HCT116 (cell line): ENCODE measurements at regions not wholly inside any gene's neighbourhood (a gene's known extent, or its start where the extent isn't known, plus 50 kb on each side); places are given as distances from the start of the nearest gene placed in this dataset.

ENCODE experiments used
- ATAC-seq: fragments of 200-7000 bp; cut with Tn5 transposase; 2 replicates; pipeline ENCODE4 v1.9.1; 2020; ENCODE audit warnings: mild to moderate bottlenecking, moderate library complexity
- BruUV-seq: library from RNA; stranded (reverse); fragments of 400-500 nt; replicated peaks from 2 replicates; lab custom pipeline; 2021; lab: Mats Ljungman, UMichigan
- CTCF ChIA-PET: fragments of 300-600 bp; sonication (Branson Sonifier 250); formaldehyde crosslinking; loops from one replicate; lab custom pipeline; 2021; ENCODE audit warnings: antibody characterized with exemption; lab: Charles Lee
- POLR2A ChIA-PET: fragments of 300-600, 350-600 bp; sonication (Branson Sonifier 250); formaldehyde crosslinking; loops from one replicate; lab custom pipeline; 2021; ENCODE audit warnings: antibody characterized with exemption; lab: Charles Lee
- RAD21 ChIA-PET, 2 experiments: fragments of 300-600 bp; sonication (Branson Sonifier 250); formaldehyde crosslinking; loops; one replicate each; lab custom pipeline; 2023; ENCODE audit warnings: low total read pairs in 2 of 2; ENCODE audit not compliant: uncharacterized antibody in 2 of 2, unreplicated experiment in 2 of 2, low non-redundant PET in 1 of 2; lab: Charles Lee
- DNase-seq: peaks from one replicate; pipeline ENCODE4 v3.0.0-alpha.2; 2010; ENCODE audit warnings: low read depth, low spot score
- H2AFZ ChIP-seq: fragments of 200-600 bp; shearing (Covaris generic), sonication (generic); 2 replicates; pipeline ENCODE4 v1.6.1; 2017; ENCODE audit warnings: low read depth, mixed run types, mixed read lengths, antibody characterized with exemption, low read length; ENCODE audit not compliant: poor library complexity, severe bottlenecking
- H3K27ac ChIP-seq: 2 replicates; pipeline ENCODE4 v1.5.1; 2012; ENCODE audit warnings: low read depth, low read length
- H3K27me3 ChIP-seq: fragments of 200-600 bp; sonication (generic); 2 replicates; pipeline ENCODE4 v1.6.1; 2016; ENCODE audit warnings: mixed run types, low read length, mixed read lengths; ENCODE audit not compliant: insufficient read depth
- H3K36me3 ChIP-seq, 2 experiments: fragments of 200-500 bp in 1 of 2; fragments of 200-600 bp in 1 of 2; sonication (Bioruptor generic) in 1 of 2; sonication (generic) in 1 of 2; 2 replicates each; pipeline versions ENCODE4 v1.5.1 to v1.6.1; 2014 to 2016; ENCODE audit warnings: low read length in 2 of 2, inconsistent platforms in 1 of 2, mixed read lengths in 1 of 2, mixed run types in 1 of 2; ENCODE audit not compliant: insufficient read depth in 2 of 2, control insufficient read depth in 1 of 2
- H3K4me1 ChIP-seq, 2 experiments: fragments of 200-600 bp in 1 of 2; sonication (generic) in 1 of 2; 2 replicates each; pipeline versions ENCODE4 v1.5.1 to v1.6.1; 2012 to 2017; ENCODE audit warnings: low read length in 2 of 2, inconsistent platforms in 1 of 2, mild to moderate bottlenecking in 1 of 2, mixed read lengths in 1 of 2, mixed run types in 1 of 2, moderate library complexity in 1 of 2; ENCODE audit not compliant: insufficient read depth in 2 of 2, control insufficient read depth in 1 of 2
- H3K4me2 ChIP-seq: fragments of 200-600 bp; sonication (generic); 2 replicates; pipeline ENCODE4 v1.6.1; 2017; ENCODE audit warnings: mixed run types, low read length, mixed read lengths
- H3K4me3 ChIP-seq, 2 experiments: fragments of 200-600 bp in 1 of 2; sonication (generic) in 1 of 2; replicated peaks in 1 of 2; 2 replicates each; pipeline ENCODE4 v1.5.1; 2011 to 2016; ENCODE audit warnings: low read length in 2 of 2, control low read depth in 1 of 2, low read depth in 1 of 2, mild to moderate bottlenecking in 1 of 2, mixed read lengths in 1 of 2, mixed run types in 1 of 2
- H3K79me2 ChIP-seq: fragments of 200-600 bp; sonication (generic); 2 replicates; pipeline ENCODE4 v1.6.1; 2017; ENCODE audit warnings: mild to moderate bottlenecking, mixed run types, low read length, moderate library complexity, mixed read lengths; ENCODE audit not compliant: insufficient read depth
- H3K9ac ChIP-seq: fragments of 200-600 bp; sonication (generic); 2 replicates; pipeline ENCODE4 v1.6.1; 2016; ENCODE audit warnings: low read length, mixed read lengths
- H3K9me2 ChIP-seq: fragments of 200-600 bp; sonication (generic), shearing (Covaris generic); 2 replicates; pipeline ENCODE4 v1.6.1; 2017; ENCODE audit warnings: mixed run types, mild to moderate bottlenecking, moderate library complexity; ENCODE audit not compliant: insufficient read depth
- H3K9me3 ChIP-seq, 2 experiments: fragments of 200-500 bp in 1 of 2; fragments of 200-600 bp in 1 of 2; sonication (Bioruptor generic) in 1 of 2; sonication (generic) in 1 of 2; 2 replicates each; pipeline ENCODE4 v1.6.1; 2014 to 2017; ENCODE audit warnings: low read length in 2 of 2, mixed read lengths in 2 of 2, inconsistent platforms in 1 of 2, low read depth in 1 of 2, mild to moderate bottlenecking in 1 of 2, mixed run types in 1 of 2, moderate library complexity in 1 of 2; ENCODE audit not compliant: control insufficient read depth in 1 of 2, insufficient read depth in 1 of 2
- H4K20me1 ChIP-seq: fragments of 200-600 bp; sonication (generic), shearing (Covaris generic); 2 replicates; pipeline ENCODE4 v1.6.1; 2017; ENCODE audit warnings: mixed run types, mild to moderate bottlenecking, moderate library complexity; ENCODE audit not compliant: insufficient read depth
- ATF3 ChIP-seq: IDR thresholded peaks from 2 replicates; pipeline ENCODE4 v1.6.1; 2012
- CBX3 ChIP-seq: IDR thresholded peaks from 2 replicates; pipeline ENCODE4 v1.6.1; 2012; ENCODE audit warnings: low read depth
- CEBPB ChIP-seq: IDR thresholded peaks from 2 replicates; pipeline ENCODE4 v1.6.1; 2012; ENCODE audit warnings: low read depth
- CTCF ChIP-seq, 3 experiments: fragments of 200-600 bp in 1 of 3; sonication (generic) in 1 of 3; IDR thresholded peaks in 2 of 3; conservative IDR thresholded peaks in 1 of 3; 2 replicates each; pipeline ENCODE4 v1.5.1; 2012 to 2017; ENCODE audit warnings: low read depth in 2 of 3, low read length in 2 of 3, antibody characterized with exemption in 1 of 3, borderline replicate concordance in 1 of 3, control low read depth in 1 of 3, mild to moderate bottlenecking in 1 of 3, mixed read lengths in 1 of 3, mixed run types in 1 of 3, moderate library complexity in 1 of 3; ENCODE audit not compliant: insufficient read depth in 1 of 3
- EGR1 ChIP-seq: IDR thresholded peaks from 2 replicates; pipeline ENCODE4 v1.6.1; 2012; ENCODE audit warnings: low read depth
- ELF1 ChIP-seq: IDR thresholded peaks from 2 replicates; pipeline ENCODE4 v1.6.1; 2012; ENCODE audit warnings: low read depth, borderline replicate concordance
- EZH2 ChIP-seq: fragments of 200-600 bp; sonication (generic); IDR thresholded peaks from 2 replicates; pipeline ENCODE4 v1.6.1; 2017; ENCODE audit warnings: antibody characterized with exemption, mixed run types
- EZH2phosphoT487 ChIP-seq: fragments of 200-600 bp; IDR thresholded peaks from 2 replicates; pipeline ENCODE4 v1.6.1; 2018; ENCODE audit warnings: antibody characterized with exemption, borderline replicate concordance
- MAX ChIP-seq: IDR thresholded peaks from 2 replicates; pipeline ENCODE4 v1.6.1; 2012
- POLR2AphosphoS5 ChIP-seq: IDR thresholded peaks from 2 replicates; pipeline ENCODE4 v1.6.1; 2011; ENCODE audit warnings: mild to moderate bottlenecking, low read depth, low read length, moderate library complexity
- RAD21 ChIP-seq: IDR thresholded peaks from 2 replicates; pipeline ENCODE4 v1.6.1; 2012; ENCODE audit warnings: low read depth, mild to moderate bottlenecking
- TCF7L2 ChIP-seq: IDR thresholded peaks from 2 replicates; pipeline ENCODE4 v1.7.0; 2011; ENCODE audit warnings: borderline replicate concordance, inconsistent platforms; ENCODE audit not compliant: insufficient read depth, insufficient read length; ENCODE audit errors: extremely low read depth
- YY1 ChIP-seq: IDR thresholded peaks from 2 replicates; pipeline ENCODE4 v1.6.1; 2011; ENCODE audit warnings: low read length, low read depth, moderate library complexity, mild to moderate bottlenecking; ENCODE audit not compliant: insufficient replicate concordance; ENCODE audit errors: extremely low read depth
- ZFX ChIP-seq: fragments of 450-650 bp; IDR thresholded peaks from 2 replicates; pipeline ENCODE4 v1.6.1; 2017
- ZNF274 ChIP-seq: fragments of 200-500 bp; sonication (Bioruptor generic); IDR thresholded peaks from 2 replicates; pipeline ENCODE4 v1.6.1; 2014; ENCODE audit warnings: mild to moderate bottlenecking, low read depth, low read length, inconsistent platforms
- intact Hi-C: fragments of 100-400 bp; cut with micrococcal nuclease; formaldehyde crosslinking; loops from 2 replicates; pipeline ENCODE4 v1.10.0; 2022
- TF ChIP-seq, protein P1 (sequence below): IDR thresholded peaks from 2 replicates; pipeline ENCODE4 v1.6.1; 2012; ENCODE audit warnings: low read depth
- TF ChIP-seq, protein P2 (sequence below): IDR thresholded peaks from 2 replicates; pipeline ENCODE4 v1.6.1; 2011; ENCODE audit warnings: mild to moderate bottlenecking, low read length, moderate library complexity; ENCODE audit not compliant: insufficient replicate concordance; ENCODE audit errors: extremely low read depth

DNA sequence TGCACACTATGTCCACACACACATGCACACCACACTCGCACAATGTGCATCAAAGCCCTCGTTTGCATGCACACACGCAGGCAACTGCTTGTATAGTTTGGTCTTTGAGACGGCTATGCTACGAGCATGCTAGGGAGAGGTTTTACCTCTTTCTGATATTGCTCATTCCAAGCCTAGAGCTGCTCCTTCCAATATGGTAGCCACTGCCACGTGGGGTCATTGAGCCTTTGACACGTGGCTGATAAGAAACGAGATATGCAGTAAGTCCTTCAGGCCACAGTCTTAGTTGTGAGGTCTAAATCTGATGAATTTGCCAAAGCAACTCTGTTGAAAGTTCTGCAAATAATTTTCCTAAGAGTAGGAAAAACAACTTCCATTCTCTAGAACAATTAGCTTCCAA is 204.4 kb downstream of the KLF6 start:
- Histone ChIP-seq H3K4me1 (no peaks in the 10 kb centered on the region), H3K4me3 (no peak overlapping the region), H3K9ac (no peak overlapping the region), H4K20me1 (no peaks in the 10 kb centered on the region), H3K36me3 (no peaks in the 10 kb centered on the region), H3K4me2 (no peak overlapping the region), H3K79me2 (no peaks in the 10 kb centered on the region), H3K9me3 (no peaks in the 10 kb centered on the region), H2AFZ (no peak overlapping the region), H3K27ac (no peak overlapping the region), H3K9me2 (no peaks in the 10 kb centered on the region; the same call in 1 of the 2 replicates), H3K27me3 (no peaks in the 10 kb centered on the region)
- BruUV-seq, result no TSS peak
- RAD21 ChIA-PET, result no interaction called here
- intact Hi-C loops, result no loop called here
- CTCF ChIA-PET, result no interaction called here
- no peak for DNase-seq
- ATAC-seq, result no peak
- TF ChIP-seq RAD21 (no peak), ZFX (no peak), POLR2AphosphoS5 (no peak), TCF7L2 (no peak), EGR1 (no peak), ZNF274 (no peak), ATF3 (no peak), CTCF (IDR thresholded peaks at IDR 0.05 in 2 of 3, conservative IDR thresholded peaks at IDR 0.05 in 1 of 3; ENCODE audit: borderline replicate concordance in 1 of 3, insufficient read depth in 1 of 3, low read depth in 2 of 3, low read length in 2 of 3) (no peak), ELF1 (no peak), CBX3 (no peak), MAX (no peak), EZH2 (no peak), EZH2phosphoT487 (no peak), CEBPB (no peak), YY1 (no peak)
- TF ChIP-seq, protein P1, sequence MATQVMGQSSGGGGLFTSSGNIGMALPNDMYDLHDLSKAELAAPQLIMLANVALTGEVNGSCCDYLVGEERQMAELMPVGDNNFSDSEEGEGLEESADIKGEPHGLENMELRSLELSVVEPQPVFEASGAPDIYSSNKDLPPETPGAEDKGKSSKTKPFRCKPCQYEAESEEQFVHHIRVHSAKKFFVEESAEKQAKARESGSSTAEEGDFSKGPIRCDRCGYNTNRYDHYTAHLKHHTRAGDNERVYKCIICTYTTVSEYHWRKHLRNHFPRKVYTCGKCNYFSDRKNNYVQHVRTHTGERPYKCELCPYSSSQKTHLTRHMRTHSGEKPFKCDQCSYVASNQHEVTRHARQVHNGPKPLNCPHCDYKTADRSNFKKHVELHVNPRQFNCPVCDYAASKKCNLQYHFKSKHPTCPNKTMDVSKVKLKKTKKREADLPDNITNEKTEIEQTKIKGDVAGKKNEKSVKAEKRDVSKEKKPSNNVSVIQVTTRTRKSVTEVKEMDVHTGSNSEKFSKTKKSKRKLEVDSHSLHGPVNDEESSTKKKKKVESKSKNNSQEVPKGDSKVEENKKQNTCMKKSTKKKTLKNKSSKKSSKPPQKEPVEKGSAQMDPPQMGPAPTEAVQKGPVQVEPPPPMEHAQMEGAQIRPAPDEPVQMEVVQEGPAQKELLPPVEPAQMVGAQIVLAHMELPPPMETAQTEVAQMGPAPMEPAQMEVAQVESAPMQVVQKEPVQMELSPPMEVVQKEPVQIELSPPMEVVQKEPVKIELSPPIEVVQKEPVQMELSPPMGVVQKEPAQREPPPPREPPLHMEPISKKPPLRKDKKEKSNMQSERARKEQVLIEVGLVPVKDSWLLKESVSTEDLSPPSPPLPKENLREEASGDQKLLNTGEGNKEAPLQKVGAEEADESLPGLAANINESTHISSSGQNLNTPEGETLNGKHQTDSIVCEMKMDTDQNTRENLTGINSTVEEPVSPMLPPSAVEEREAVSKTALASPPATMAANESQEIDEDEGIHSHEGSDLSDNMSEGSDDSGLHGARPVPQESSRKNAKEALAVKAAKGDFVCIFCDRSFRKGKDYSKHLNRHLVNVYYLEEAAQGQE, result no peak
- TF ChIP-seq, protein P2, sequence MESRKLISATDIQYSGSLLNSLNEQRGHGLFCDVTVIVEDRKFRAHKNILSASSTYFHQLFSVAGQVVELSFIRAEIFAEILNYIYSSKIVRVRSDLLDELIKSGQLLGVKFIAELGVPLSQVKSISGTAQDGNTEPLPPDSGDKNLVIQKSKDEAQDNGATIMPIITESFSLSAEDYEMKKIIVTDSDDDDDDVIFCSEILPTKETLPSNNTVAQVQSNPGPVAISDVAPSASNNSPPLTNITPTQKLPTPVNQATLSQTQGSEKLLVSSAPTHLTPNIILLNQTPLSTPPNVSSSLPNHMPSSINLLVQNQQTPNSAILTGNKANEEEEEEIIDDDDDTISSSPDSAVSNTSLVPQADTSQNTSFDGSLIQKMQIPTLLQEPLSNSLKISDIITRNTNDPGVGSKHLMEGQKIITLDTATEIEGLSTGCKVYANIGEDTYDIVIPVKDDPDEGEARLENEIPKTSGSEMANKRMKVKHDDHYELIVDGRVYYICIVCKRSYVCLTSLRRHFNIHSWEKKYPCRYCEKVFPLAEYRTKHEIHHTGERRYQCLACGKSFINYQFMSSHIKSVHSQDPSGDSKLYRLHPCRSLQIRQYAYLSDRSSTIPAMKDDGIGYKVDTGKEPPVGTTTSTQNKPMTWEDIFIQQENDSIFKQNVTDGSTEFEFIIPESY, result no peak
- POLR2A ChIA-PET, result no interaction called here
